Body of pancreas (tissue), 4 donors: ENCODE measurements at regions not wholly inside any gene's neighbourhood (a gene's known extent, or its start where the extent isn't known, plus 50 kb on each side); places are given as distances from the start of the nearest gene placed in this dataset.

Source experiments
- ATAC-seq: fragments of 150-250 bp; one replicate; pipeline ENCODE4 v1.9.1; 2016
- DNase-seq, 4 donors: peaks; one replicate each; pipeline ENCODE4 v3.0.0-alpha.2; 2019
- H3K27ac ChIP-seq, 4 donors: fragments of 200-600 bp; sonication (generic); 1 replicate in 3 of 4; 2 replicates in 1 of 4; pipeline versions ENCODE4 v1.5.1 to v1.6.1; 2016 to 2019; ENCODE audit warnings: mild to moderate bottlenecking in 1 of 4, mixed read lengths in 1 of 4, moderate library complexity in 1 of 4
- H3K27me3 ChIP-seq, 2 donors: fragments of 200-600 bp; sonication (generic); one replicate each; pipeline ENCODE4 v1.6.0; 2016; ENCODE audit warnings: mild to moderate bottlenecking in 1 of 2
- H3K36me3 ChIP-seq, 2 donors: fragments of 200-600 bp; sonication (generic); replicated peaks in 1 of 2; 2 replicates each; pipeline ENCODE4 v1.5.1; 2016; ENCODE audit warnings: low read depth in 2 of 2; ENCODE audit not compliant: insufficient read depth in 1 of 2
- H3K4me1 ChIP-seq: fragments of 200-600 bp; sonication (generic); one replicate; pipeline ENCODE4 v1.6.0; 2016
- H3K4me3 ChIP-seq, 2 donors: fragments of 200-600 bp; sonication (generic); 1 replicate in 1 of 2; 2 replicates in 1 of 2; pipeline ENCODE4 v1.5.1; 2016 to 2019
- H3K9me3 ChIP-seq, 3 donors: fragments of 200-600 bp; sonication (generic); 1 replicate in 2 of 3; 2 replicates in 1 of 3; pipeline ENCODE4 v1.5.1; 2016
- CTCF ChIP-seq, 7 experiments: fragments of 450-650 bp in 4 of 7; fragments of 200-600 bp in 3 of 7; sonication (generic) in 3 of 7; IDR thresholded peaks; one replicate each; pipeline ENCODE4 v1.5.1; 2016 to 2019; ENCODE audit warnings: antibody characterized with exemption in 7 of 7
- POLR2A ChIP-seq, 3 donors: fragments of 450-650 bp; IDR thresholded peaks; one replicate each; pipeline ENCODE4 v1.6.1; 2016; ENCODE audit warnings: antibody characterized with exemption in 3 of 3, mild to moderate bottlenecking in 2 of 3
- WGBS, 2 donors: methylation state at CpG; one replicate each; pipeline ENCODE4 v1.1.5; 2017; 5-methylcytosine and 5-hydroxymethylcytosine counted together
- intact Hi-C: fragments of 100-400 bp; cut with DNase I; formaldehyde crosslinking; loops from one replicate; pipeline ENCODE4 v1.15.1; 2023

GRCh38 chr1:194816859-194817258 is 1630.4 kb upstream of the B3GALT2 start:
- Histone ChIP-seq H3K9me3 (no peaks in the 10 kb centered on the region), H3K27ac (no peak overlapping the region), H3K36me3 (no peaks in the 10 kb centered on the region), H3K4me1 (no peaks in the 10 kb centered on the region), H3K4me3 (no peak overlapping the region), H3K27me3 (no peaks in the 10 kb centered on the region)
- DNase-seq (no peak), ATAC-seq (no peak)
- intact Hi-C loops: no loop called here
- WGBS, 2 donors: 36 to 69% methylated on average over 2 of the region's 2 CpGs
- TF ChIP-seq POLR2A (IDR thresholded peaks at IDR 0.05) (no peak), CTCF (IDR thresholded peaks at IDR 0.05) (no peak)

- WGBS, 2 donors: 40 to 47% methylated on average over 1 of the region's 1 CpG
- Histone ChIP-seq H3K27me3 (no peaks in the 10 kb centered on the region), H3K4me1 (no peaks in the 10 kb centered on the region), H3K36me3 (no peaks in the 10 kb centered on the region), H3K4me3 (no peak overlapping the region), H3K9me3 (no peaks in the 10 kb centered on the region), H3K27ac (no peak overlapping the region)
- ATAC-seq (no peak), DNase-seq (no peak)
- TF ChIP-seq CTCF (IDR thresholded peaks at IDR 0.05) (no peak), POLR2A (IDR thresholded peaks at IDR 0.05) (no peak)
- intact Hi-C loops: no loop called here
Observed at GRCh38 chr1:194813096-194813495, 1626.7 kb upstream of the B3GALT2 start.

- no peaks in the 10 kb centered on the region for H3K27me3 ChIP-seq
- no peaks in the 10 kb centered on the region for H3K4me1 ChIP-seq
- DNase-seq (no peak), ATAC-seq (no peak)
- no peaks in the 10 kb centered on the region for H3K36me3 ChIP-seq
- H3K9me3 ChIP-seq: no peaks in the 10 kb centered on the region
- no peak overlapping the region for H3K4me3 ChIP-seq
- intact Hi-C loops: no loop called here
- H3K27ac ChIP-seq: no peak overlapping the region
- 68 to 91% methylated on average over 1 of the region's 1 CpG for WGBS, 2 donors
- no peak for TF ChIP-seq POLR2A (IDR thresholded peaks at IDR 0.05)
- TF ChIP-seq CTCF (IDR thresholded peaks at IDR 0.05): no peak
Observed at GRCh38 chr1:194809665-194810064, 1623.3 kb upstream of the B3GALT2 start.

- 51 to 59% methylated on average over 3 of the region's 3 CpGs for WGBS, 2 donors
- Histone ChIP-seq H3K36me3 (no peaks in the 10 kb centered on the region), H3K9me3 (no peaks in the 10 kb centered on the region), H3K4me1 (no peaks in the 10 kb centered on the region), H3K27me3 (no peaks in the 10 kb centered on the region), H3K27ac (no peak overlapping the region), H3K4me3 (no peak overlapping the region)
- DNase-seq (no peak), ATAC-seq (no peak)
- intact Hi-C loops: no loop called here
- TF ChIP-seq POLR2A (IDR thresholded peaks at IDR 0.05) (no peak), CTCF (IDR thresholded peaks at IDR 0.05) (no peak)
Observed at GRCh38 chr1:194809215-194809614, 1622.8 kb upstream of the B3GALT2 start.

GRCh38 chr1:194807530-194808220 is 1621.3 kb upstream of the B3GALT2 start:
- Histone ChIP-seq H3K4me3 (no peak overlapping the region), H3K9me3 (no peaks in the 10 kb centered on the region), H3K4me1 (no peaks in the 10 kb centered on the region), H3K27ac (no peak overlapping the region), H3K36me3 (no peaks in the 10 kb centered on the region), H3K27me3 (no peaks in the 10 kb centered on the region)
- ATAC-seq (no peak), DNase-seq (no peak)
- intact Hi-C loops: no loop called here
- TF ChIP-seq CTCF (IDR thresholded peaks at IDR 0.05): no peak
- TF ChIP-seq POLR2A (IDR thresholded peaks at IDR 0.05): no peak
- 29 to 33% methylated on average over 1 of the region's 1 CpG for WGBS, 2 donors
